A204.1 (cell line): ENCODE measurements at regions not wholly inside any gene's neighbourhood (a gene's known extent, or its start where the extent isn't known, plus 50 kb on each side); places are given as distances from the start of the nearest gene placed in this dataset.

Experiments used
- FAIRE-seq: peaks from 2 replicates; lab custom pipeline; 2012; peaks lifted over from hg19 to GRCh38; lab: Jason Lieb, UNC

DNA sequence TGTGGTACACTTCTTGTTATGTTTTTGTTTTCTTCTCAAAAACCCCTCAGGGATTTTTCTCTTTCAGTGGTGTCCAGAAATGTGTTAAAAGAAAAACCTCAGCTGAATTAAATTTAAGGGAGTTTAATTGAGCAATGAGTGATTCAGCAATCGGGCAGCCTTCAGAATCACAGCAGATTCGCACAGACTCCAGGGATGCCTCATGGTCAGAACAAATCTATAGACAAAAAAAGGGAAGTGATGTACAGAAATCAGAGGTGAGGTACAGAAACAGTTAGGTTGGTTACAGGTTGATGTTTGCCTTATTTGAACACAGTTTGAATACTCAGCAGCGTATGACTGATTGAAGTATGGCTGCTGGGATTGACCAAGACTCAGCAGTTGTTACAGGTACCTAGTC lies 86.2 kb downstream of the TLR5 start:
- no peak for FAIRE-seq

GRCh38 chr1:223057569-223058093 lies 85.4 kb downstream of the TLR5 start:
- no peak for FAIRE-seq
